Ammon's horn (tissue), 1 donor: ENCODE measurements at regions not wholly inside any gene's neighbourhood (a gene's known extent, or its start where the extent isn't known, plus 50 kb on each side); places are given as distances from the start of the nearest gene placed in this dataset.

Experiments
- DNase-seq: peaks from one replicate; pipeline ENCODE4 v3.0.0-alpha.2; 2016; ENCODE audit warnings: low spot score

GRCh38 chr11:86119077-86119476, 50.2 kb upstream of the PICALM start:
- DNase-seq = peak; percentile 35
